ENCODE measurements at regions not wholly inside any gene's neighbourhood (a gene's known extent, or its start where the extent isn't known, plus 50 kb on each side); places are given as distances from the start of the nearest gene placed in this dataset.

GRCh38 chr13:105200181-105200580 lies 1335.3 kb downstream of the EFNB2 start:
- Histone ChIP-seq H3K9ac (no peak overlapping the region), H3K4me3 (IDR thresholded peaks at IDR 0.05; ENCODE audit: insufficient read depth, low read depth, low read length) (no peak overlapping the region), H3K27ac (no peak overlapping the region), H4K20me1 (ENCODE audit: insufficient read depth) (no peaks in the 10 kb centered on the region), H3K36me3 (ENCODE audit: insufficient read depth) (no peaks in the 10 kb centered on the region), H3K79me2 (ENCODE audit: insufficient read depth, low read depth) (no peaks in the 10 kb centered on the region), H2AFZ (ENCODE audit: low read depth) (no peak overlapping the region), H3K4me1 (ENCODE audit: low read depth, poor library complexity, severe bottlenecking) (no peaks in the 10 kb centered on the region), H3K27me3 (ENCODE audit: insufficient read depth, low read depth) (no peaks in the 10 kb centered on the region), H3K4me2 (no peak overlapping the region)
- no peak for TF ChIP-seq CTCF (conservative IDR thresholded peaks at IDR 0.05; ENCODE audit: low read depth, low read length)

- Histone ChIP-seq H3K27ac (no peak overlapping the region), H3K4me1 (ENCODE audit: low read depth, poor library complexity, severe bottlenecking) (no peaks in the 10 kb centered on the region)
These were observed 1339.4 kb downstream of the EFNB2 start for GRCh38 chr13:105196052-105196451.

GRCh38 chr13:105193026-105193425 lies 1342.4 kb downstream of the EFNB2 start:
- Histone ChIP-seq H3K27ac (no peak overlapping the region), H3K4me1 (ENCODE audit: low read depth, poor library complexity, severe bottlenecking) (no peaks in the 10 kb centered on the region), H3K9ac (no peak overlapping the region), H3K4me2 (no peak overlapping the region), H3K79me2 (ENCODE audit: insufficient read depth, low read depth) (no peaks in the 10 kb centered on the region), H3K27me3 (ENCODE audit: insufficient read depth, low read depth) (no peaks in the 10 kb centered on the region), H3K4me3 (IDR thresholded peaks at IDR 0.05; ENCODE audit: insufficient read depth, low read depth, low read length) (no peak overlapping the region), H4K20me1 (ENCODE audit: insufficient read depth) (no peaks in the 10 kb centered on the region), H3K36me3 (ENCODE audit: insufficient read depth) (no peaks in the 10 kb centered on the region), H2AFZ (ENCODE audit: low read depth) (no peak overlapping the region)
- no peak for TF ChIP-seq CTCF (conservative IDR thresholded peaks at IDR 0.05; ENCODE audit: low read depth, low read length)

More at GRCh38 chr13:105196052-105196451, 1339.4 kb downstream of the EFNB2 start:
- H3K4me3 ChIP-seq (IDR thresholded peaks at IDR 0.05; ENCODE audit: insufficient read depth, low read depth, low read length), result no peak overlapping the region
- no peaks in the 10 kb centered on the region for H4K20me1 ChIP-seq (ENCODE audit: insufficient read depth)
- no peak overlapping the region for H3K4me2 ChIP-seq
- no peak overlapping the region for H2AFZ ChIP-seq (ENCODE audit: low read depth)
- H3K9ac ChIP-seq, result no peak overlapping the region
- no peaks in the 10 kb centered on the region for H3K79me2 ChIP-seq (ENCODE audit: insufficient read depth, low read depth)
- no peak for TF ChIP-seq CTCF (conservative IDR thresholded peaks at IDR 0.05; ENCODE audit: low read depth, low read length)
- H3K27me3 ChIP-seq (ENCODE audit: insufficient read depth, low read depth), result no peaks in the 10 kb centered on the region
- H3K36me3 ChIP-seq (ENCODE audit: insufficient read depth), result no peaks in the 10 kb centered on the region

GRCh38 chr13:105184201-105184600 lies 1351.3 kb downstream of the EFNB2 start:
- Histone ChIP-seq H3K4me3 (IDR thresholded peaks at IDR 0.05; ENCODE audit: insufficient read depth, low read depth, low read length) (no peak overlapping the region), H3K4me1 (ENCODE audit: low read depth, poor library complexity, severe bottlenecking) (no peaks in the 10 kb centered on the region), H2AFZ (ENCODE audit: low read depth) (no peak overlapping the region), H4K20me1 (ENCODE audit: insufficient read depth) (no peaks in the 10 kb centered on the region), H3K27me3 (ENCODE audit: insufficient read depth, low read depth) (no peaks in the 10 kb centered on the region), H3K36me3 (ENCODE audit: insufficient read depth) (no peaks in the 10 kb centered on the region), H3K4me2 (no peak overlapping the region), H3K79me2 (ENCODE audit: insufficient read depth, low read depth) (no peaks in the 10 kb centered on the region), H3K9ac (no peak overlapping the region), H3K27ac (no peak overlapping the region)
- no peak for TF ChIP-seq CTCF (conservative IDR thresholded peaks at IDR 0.05; ENCODE audit: low read depth, low read length)

Data from KMS-11 (cell line).